Stimulated activated CD4-positive, alpha-beta T cell treated with anti-CD3 and anti-CD28 coated beads, TNF-alpha, amount 100 ng/mL, for 1 hour (primary cell): ENCODE measurements at regions not wholly inside any gene's neighbourhood (a gene's known extent, or its start where the extent isn't known, plus 50 kb on each side); places are given as distances from the start of the nearest gene placed in this dataset.

Experiments used
- DNase-seq, 3 donors: peaks; one replicate each; pipeline ENCODE4 v3.0.0-alpha.2; 2020; ENCODE audit warnings: low read depth in 3 of 3, low spot score in 1 of 3

GRCh38 chr3:177948716-177949425 lies 587.4 kb upstream of the KCNMB2 start:
- no peak for DNase-seq

DNA sequence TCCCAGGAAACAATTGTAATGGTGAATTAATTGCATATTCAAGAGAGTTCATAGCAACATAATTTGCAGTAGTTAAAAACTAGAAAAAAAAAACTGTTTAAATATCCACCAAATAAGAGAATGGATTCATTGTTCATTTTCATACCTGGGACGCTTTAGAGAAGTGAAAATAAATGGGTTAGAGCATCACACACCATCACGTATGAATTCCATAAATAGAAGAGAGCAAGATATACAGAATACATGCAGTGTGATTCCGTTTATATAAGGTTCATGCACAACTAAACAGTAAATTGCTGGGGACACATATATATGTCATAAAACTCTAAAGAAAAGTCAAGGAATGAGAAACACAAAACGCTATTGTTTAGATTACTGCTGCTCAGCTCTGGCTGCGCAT lies 577.0 kb upstream of the KCNMB2 start:
- DNase-seq, result no peak

DNA sequence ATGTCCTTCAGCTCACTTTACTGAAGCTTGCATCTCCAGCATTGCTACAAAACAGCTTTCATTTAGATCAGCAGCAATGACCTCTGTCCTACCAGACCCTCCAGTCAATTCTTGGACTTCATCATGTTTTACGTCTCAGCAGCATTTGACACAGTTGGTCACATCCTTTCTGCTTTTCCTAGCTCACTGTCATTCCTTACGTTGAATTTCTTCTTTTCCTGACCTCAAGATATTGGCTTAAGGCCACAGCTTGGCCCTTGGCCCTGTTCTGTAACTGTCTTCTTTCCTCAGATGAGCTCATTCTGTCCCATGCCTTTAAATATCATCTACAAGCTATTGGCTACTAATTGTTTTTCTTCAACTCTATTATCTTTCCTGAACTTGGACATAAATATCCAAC lies 576.2 kb upstream of the KCNMB2 start:
- no peak for DNase-seq

- DNase-seq, result no peak
Measured at GRCh38 chr3:177960722-177961121, 575.5 kb upstream of the KCNMB2 start.

- no peak for DNase-seq
Measured at GRCh38 chr3:177961784-177962183, 574.5 kb upstream of the KCNMB2 start.

- no peak for DNase-seq
Measured at GRCh38 chr3:177966493-177966892, 569.7 kb upstream of the KCNMB2 start.

DNA sequence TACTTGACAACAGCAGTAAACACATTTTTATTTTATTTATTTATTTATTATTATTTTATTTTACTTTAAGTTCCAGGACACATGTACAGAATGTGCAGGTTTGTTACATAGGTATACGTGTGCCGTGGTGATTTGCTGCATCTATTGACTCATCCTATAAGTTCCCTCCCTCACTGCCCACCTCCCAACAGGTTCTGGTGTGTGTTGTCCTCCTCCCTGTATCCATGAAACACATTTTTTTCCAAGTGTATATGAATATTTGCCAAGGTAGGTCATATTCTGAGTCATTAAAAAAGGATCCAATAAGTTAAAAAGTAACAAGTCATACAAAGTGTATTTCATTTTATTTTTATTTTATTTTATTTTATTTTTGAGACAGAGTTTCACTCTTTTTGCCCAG lies 567.3 kb upstream of the KCNMB2 start:
- DNase-seq, result no peak

GRCh38 chr3:177973241-177973840 lies 562.9 kb upstream of the KCNMB2 start:
- DNase-seq, result no peak

- no peak for DNase-seq
Measured at GRCh38 chr3:177976241-177976640, 560.0 kb upstream of the KCNMB2 start.

DNA sequence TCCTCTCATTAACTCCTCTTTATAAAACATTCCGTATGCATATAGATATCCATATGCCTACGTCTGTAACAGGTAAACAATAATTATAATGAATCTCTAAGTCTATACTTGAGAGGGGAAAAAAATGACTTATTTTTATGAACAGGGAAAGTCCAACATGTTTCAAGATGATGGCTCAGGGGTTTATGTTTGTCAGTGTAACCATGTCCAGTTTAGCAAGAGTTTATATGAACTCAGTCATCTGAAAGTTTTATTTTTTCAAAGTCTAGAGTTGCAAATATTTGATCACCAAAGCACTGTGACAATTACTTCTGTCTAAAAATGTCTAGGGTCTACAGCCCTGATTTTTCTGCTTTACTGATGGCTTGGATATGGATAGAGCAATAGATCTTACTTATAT lies 559.4 kb upstream of the KCNMB2 start:
- no peak for DNase-seq

DNA sequence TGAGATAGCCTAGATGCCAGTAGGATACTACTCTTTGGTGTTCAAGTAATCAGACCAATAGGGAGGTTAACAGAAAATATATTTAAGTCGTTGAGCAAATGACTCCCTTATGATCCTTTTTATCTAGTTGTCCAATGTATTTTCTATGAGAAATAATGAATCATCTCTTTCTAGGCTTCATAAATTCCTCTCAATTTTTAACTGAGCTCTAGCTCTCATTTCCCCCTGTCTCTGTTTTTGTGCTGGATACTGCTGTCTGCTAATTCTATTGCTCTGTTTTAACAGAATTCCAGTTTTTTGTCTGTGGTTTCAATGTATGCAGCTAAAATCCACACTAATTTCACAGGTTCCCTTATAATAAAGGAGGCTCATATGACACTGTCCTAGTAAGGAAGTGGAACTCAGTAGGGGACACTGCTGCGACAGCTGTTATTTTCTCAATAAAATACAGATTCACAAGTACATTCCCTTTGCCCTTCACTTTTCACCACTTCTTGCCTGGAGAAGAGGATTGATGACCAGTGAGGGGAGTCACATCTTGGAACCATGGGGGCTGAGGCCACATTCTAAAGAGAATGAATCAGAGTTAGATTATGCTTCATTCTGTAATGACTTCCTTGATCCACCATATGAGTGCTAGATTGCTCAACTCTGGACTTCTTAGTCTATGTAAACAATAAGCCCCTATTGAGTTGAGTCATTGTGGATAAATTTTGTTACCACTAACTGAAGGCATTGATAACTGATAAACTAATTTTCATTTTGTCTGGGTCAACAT lies 558.7 kb upstream of the KCNMB2 start:
- DNase-seq, result no peak

DNA sequence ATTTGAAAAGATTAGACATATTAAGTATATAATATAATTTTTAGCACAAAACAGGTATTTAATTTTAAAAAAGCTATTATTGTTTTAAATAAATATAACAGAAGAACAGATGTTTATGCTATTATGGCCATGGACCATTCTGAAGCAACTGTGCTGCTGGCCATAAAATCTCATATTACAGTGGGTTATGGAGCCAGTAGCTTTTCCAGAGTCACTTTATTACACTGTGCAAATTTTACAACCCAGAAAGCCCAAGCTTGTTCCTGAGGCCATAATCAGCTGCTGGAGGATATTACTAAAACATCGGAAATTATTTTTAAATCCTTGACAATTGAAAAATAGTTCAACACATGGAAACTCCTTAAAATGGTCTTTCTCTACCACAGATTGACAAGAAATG lies 557.3 kb upstream of the KCNMB2 start:
- DNase-seq, result no peak

DNA sequence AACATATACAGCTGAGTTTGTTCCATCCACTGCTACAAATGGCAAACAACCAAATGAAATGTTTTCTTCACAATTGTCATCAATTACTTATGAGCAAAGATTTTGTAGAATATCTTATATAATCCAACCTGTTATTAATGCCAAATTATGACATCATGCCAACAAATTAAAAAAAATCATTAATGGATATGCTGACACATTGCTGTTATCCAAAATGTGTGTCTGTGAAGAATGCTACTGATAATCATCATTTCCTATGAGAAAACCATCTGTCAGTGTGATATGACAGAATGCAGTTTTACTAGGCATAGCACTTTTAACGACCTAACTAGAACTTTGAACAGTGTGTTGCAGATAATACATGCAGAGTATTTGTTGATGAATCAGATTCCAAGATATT lies 556.5 kb upstream of the KCNMB2 start:
- DNase-seq, result no peak

DNA sequence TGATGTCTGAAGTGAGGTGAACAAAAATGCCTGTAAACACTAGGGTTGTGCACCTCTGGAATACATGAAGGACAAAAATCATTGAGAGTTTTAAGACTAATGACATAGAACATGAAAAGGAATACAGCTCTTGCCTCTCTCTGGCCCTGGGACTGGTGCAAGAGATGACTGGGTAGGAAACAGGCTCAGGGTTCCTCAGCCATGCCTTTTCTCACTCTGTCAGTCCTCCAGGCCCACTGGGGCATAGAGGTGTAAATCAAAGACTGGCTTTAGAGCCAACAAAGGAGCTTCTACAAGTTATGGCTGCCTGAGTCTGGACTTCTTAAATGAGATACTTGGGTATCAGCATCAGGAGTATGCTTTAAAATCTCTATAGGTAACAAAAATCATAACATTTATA lies 554.7 kb upstream of the KCNMB2 start:
- DNase-seq, result no peak

GRCh38 chr3:177982034-177982433 lies 554.2 kb upstream of the KCNMB2 start:
- no peak for DNase-seq

DNA sequence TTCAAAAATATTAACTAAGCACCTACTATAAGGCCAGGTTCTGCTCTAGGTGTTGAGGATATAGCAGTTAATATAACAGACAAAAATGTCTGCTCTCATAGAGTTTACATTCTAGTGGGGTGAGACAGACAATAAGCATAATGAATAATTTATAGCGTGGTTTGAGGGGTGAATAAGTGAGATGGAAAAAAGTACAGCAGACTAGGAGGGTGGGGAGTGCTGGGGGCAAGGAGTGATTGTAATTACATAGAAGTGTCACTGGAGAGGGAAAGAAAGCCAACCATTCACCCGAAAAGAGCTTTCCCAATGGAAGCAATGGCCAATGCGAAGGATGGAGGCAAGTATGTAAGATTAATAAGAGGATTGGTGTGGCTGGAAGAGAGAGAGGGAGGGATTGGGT lies 552.9 kb upstream of the KCNMB2 start:
- DNase-seq, result no peak

- no peak for DNase-seq
Measured at GRCh38 chr3:177992993-177993970, 543.0 kb upstream of the KCNMB2 start.

DNA sequence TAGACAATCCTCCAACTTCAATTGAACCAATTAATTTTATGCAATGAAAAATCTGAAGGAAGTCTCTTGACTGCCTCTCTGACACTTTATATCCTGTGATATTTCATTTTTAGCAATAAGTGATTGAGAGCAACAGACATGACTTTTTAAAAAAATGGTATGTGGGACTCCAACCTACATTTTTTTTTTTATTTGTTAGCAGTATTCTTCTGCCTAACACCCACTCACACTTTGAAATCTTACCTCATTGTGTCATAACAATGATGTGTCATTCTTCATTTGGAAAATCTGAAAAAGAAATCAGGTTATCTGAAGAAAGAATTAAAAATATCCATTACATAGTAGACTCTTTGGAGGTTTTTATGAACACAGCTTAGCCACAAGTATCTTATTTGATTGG lies 541.3 kb upstream of the KCNMB2 start:
- no peak for DNase-seq

DNA sequence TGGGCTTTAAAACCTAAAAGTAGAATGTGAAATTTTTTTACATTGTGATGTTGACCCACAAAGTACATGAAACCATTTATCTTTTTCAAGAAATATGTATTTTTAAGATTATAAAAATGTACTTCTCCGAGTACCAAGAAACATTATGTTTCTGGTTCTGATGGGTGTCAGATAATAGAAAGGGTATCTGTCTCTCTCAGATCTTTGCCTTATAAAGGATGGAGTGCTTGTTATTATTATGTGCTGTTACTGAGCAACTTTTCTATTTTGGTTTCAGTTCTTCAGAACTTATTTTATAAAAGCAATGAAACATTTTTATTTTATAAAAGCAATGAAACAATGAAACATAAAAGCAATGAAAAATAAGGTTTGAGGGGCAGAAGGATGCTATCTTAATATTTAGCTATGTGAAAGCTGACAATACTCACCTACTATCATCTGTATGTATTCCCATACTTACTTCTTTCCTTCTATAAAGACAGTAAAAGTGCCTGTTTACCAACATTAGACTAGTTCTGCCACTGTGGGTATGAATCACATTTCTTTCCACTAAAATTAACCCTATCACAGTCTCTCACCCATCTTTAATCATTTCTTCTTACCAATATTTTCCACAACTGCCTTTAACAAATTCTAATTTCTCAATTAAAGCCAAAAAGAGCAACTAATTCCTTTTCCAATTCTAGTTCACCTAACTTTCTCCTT lies 540.7 kb upstream of the KCNMB2 start:
- no peak for DNase-seq

- peak in 1 of 3 donors; percentile 1 for DNase-seq
Measured at GRCh38 chr3:178001670-178002101, 534.5 kb upstream of the KCNMB2 start.

GRCh38 chr3:178002113-178002512 lies 534.1 kb upstream of the KCNMB2 start:
- no peak for DNase-seq
